Endodermal cell (in vitro differentiated cells): ENCODE measurements at regions not wholly inside any gene's neighbourhood (a gene's known extent, or its start where the extent isn't known, plus 50 kb on each side); places are given as distances from the start of the nearest gene placed in this dataset.

Source experiments
- DNase-seq: peaks from one replicate; pipeline ENCODE4 v3.0.0-alpha.2; 2017
- H3K27ac ChIP-seq: 2 replicates; pipeline ENCODE4 v1.5.1; 2013; ENCODE audit warnings: mild to moderate bottlenecking, low read depth, low read length, moderate library complexity
- H3K27me3 ChIP-seq: 2 replicates; pipeline ENCODE4 v1.6.1; 2013; ENCODE audit warnings: mild to moderate bottlenecking, low read length, moderate library complexity; ENCODE audit not compliant: insufficient read depth, control insufficient read depth, poor library complexity, severe bottlenecking
- H3K36me3 ChIP-seq: 2 replicates; pipeline ENCODE4 v1.7.0; 2013; ENCODE audit warnings: mild to moderate bottlenecking, low read length, moderate library complexity; ENCODE audit not compliant: control insufficient read depth, insufficient read depth
- H3K4me1 ChIP-seq: one replicate; pipeline ENCODE4 v1.7.0; 2013; ENCODE audit warnings: low read length; ENCODE audit not compliant: control insufficient read depth, insufficient read depth
- H3K4me3 ChIP-seq: 2 replicates; pipeline ENCODE4 v1.5.1; 2013; ENCODE audit warnings: mild to moderate bottlenecking, low read length, moderate library complexity
- H3K9ac ChIP-seq: 2 replicates; pipeline ENCODE4 v1.6.1; 2013; ENCODE audit warnings: mild to moderate bottlenecking, low read length, moderate library complexity; ENCODE audit not compliant: poor library complexity, severe bottlenecking; ENCODE audit errors: extremely low read depth
- H3K9me3 ChIP-seq: 2 replicates; pipeline ENCODE4 v1.6.1; 2013; ENCODE audit warnings: mild to moderate bottlenecking, low read length, moderate library complexity; ENCODE audit not compliant: control insufficient read depth
- H3K27ac Mint-ChIP-seq: 2 replicates; pipeline ENCODE4 v1.8.0; 2020; ENCODE audit warnings: mixed read lengths
- H3K27me3 Mint-ChIP-seq: 2 replicates; pipeline ENCODE4 v1.8.0; 2021; ENCODE audit warnings: mild to moderate bottlenecking, mixed read lengths; ENCODE audit not compliant: insufficient read depth
- H3K36me3 Mint-ChIP-seq: 2 replicates; pipeline ENCODE4 v1.8.0; 2020; ENCODE audit warnings: low read depth, mixed read lengths
- H3K4me1 Mint-ChIP-seq: 2 replicates; pipeline ENCODE4 v1.8.0; 2020; ENCODE audit warnings: mixed read lengths
- H3K4me3 Mint-ChIP-seq: 2 replicates; pipeline ENCODE4 v1.8.0; 2020; ENCODE audit warnings: mild to moderate bottlenecking, moderate library complexity, mixed read lengths
- H3K9me3 Mint-ChIP-seq: 2 replicates; pipeline ENCODE4 v1.8.0; 2020; ENCODE audit warnings: mild to moderate bottlenecking, mixed read lengths
- CTCF ChIP-seq: fragments of 200-600 bp; sonication (generic); conservative IDR thresholded peaks from 2 replicates; pipeline ENCODE4 v1.5.0; 2021; ENCODE audit warnings: antibody characterized with exemption, mild to moderate bottlenecking
- WGBS, 2 experiments: methylation state at CpG; one replicate each; pipeline versions ENCODE4 v1.1.5 to v1.1.7; 2013; ENCODE audit warnings: missing lambda C conversion rate in 2 of 2, mixed read lengths in 1 of 2; ENCODE audit not compliant: insufficient coverage in 1 of 2, insufficient read length in 1 of 2; 5-methylcytosine and 5-hydroxymethylcytosine counted together

- TF ChIP-seq CTCF = no peak
- no peak overlapping the region for H3K4me3 Mint-ChIP-seq
- H3K27me3 Mint-ChIP-seq = no peaks in the 10 kb centered on the region
- H3K4me1 Mint-ChIP-seq = peaks cover 14% of the 10 kb centered on the region
- peaks cover 3% of the 10 kb centered on the region for H3K4me1 ChIP-seq
- H3K9me3 Mint-ChIP-seq = no peaks in the 10 kb centered on the region
- DNase-seq = no peak
- H3K9me3 ChIP-seq = no peaks in the 10 kb centered on the region
- H3K9ac ChIP-seq = no peak overlapping the region
- H3K27me3 ChIP-seq = no peaks in the 10 kb centered on the region
- no peak overlapping the region for H3K27ac ChIP-seq
- no peak overlapping the region for H3K4me3 ChIP-seq
- WGBS, 2 experiments = 87 to 95% methylated on average over 5 to 6 of the region's 6 CpGs
- no peaks in the 10 kb centered on the region for H3K36me3 Mint-ChIP-seq
- no peaks in the 10 kb centered on the region for H3K36me3 ChIP-seq
- H3K27ac Mint-ChIP-seq = no peak overlapping the region
Measured at GRCh38 chr18:55076643-55077218, 117.5 kb upstream of the CCDC68 start.

GRCh38 chr18:55073834-55074233 lies 114.6 kb upstream of the CCDC68 start:
- no peak for DNase-seq
- Histone ChIP-seq H3K9ac (no peak overlapping the region), H3K4me3 (no peak overlapping the region), H3K4me1 (no peaks in the 10 kb centered on the region), H3K27ac (no peak overlapping the region), H3K27me3 (peaks cover 21% of the 10 kb centered on the region), H3K9me3 (no peaks in the 10 kb centered on the region), H3K36me3 (no peaks in the 10 kb centered on the region)
- peaks cover 2% of the 10 kb centered on the region for H3K4me1 Mint-ChIP-seq
- TF ChIP-seq CTCF = no peak
- H3K27ac Mint-ChIP-seq = no peak overlapping the region
- H3K4me3 Mint-ChIP-seq = no peak overlapping the region
- no peaks in the 10 kb centered on the region for H3K36me3 Mint-ChIP-seq
- H3K9me3 Mint-ChIP-seq = no peaks in the 10 kb centered on the region
- peaks cover 23% of the 10 kb centered on the region for H3K27me3 Mint-ChIP-seq

- no peak for TF ChIP-seq CTCF
- peaks cover 24% of the 10 kb centered on the region for H3K27me3 Mint-ChIP-seq
- H3K9me3 Mint-ChIP-seq = no peaks in the 10 kb centered on the region
Measured at GRCh38 chr18:55073116-55073515, 113.9 kb upstream of the CCDC68 start.

More at GRCh38 chr18:55073116-55073515, 113.9 kb upstream of the CCDC68 start:
- peaks cover 28% of the 10 kb centered on the region for H3K27me3 ChIP-seq
- Mint-ChIP-seq H3K4me3 (no peak overlapping the region), H3K4me1 (no peaks in the 10 kb centered on the region), H3K36me3 (no peaks in the 10 kb centered on the region), H3K27ac (no peak overlapping the region)
- no peak overlapping the region for H3K4me3 ChIP-seq
- no peak overlapping the region for H3K27ac ChIP-seq
- no peaks in the 10 kb centered on the region for H3K36me3 ChIP-seq
- H3K9me3 ChIP-seq = no peaks in the 10 kb centered on the region
- H3K9ac ChIP-seq = no peak overlapping the region
- H3K4me1 ChIP-seq = no peaks in the 10 kb centered on the region
- no peak for DNase-seq
- WGBS, 2 experiments = 91 to 94% methylated on average over 4 of the region's 4 CpGs
